NCI-H146 treated with DMSO at 0.1 percent for 48 hours (cell line): ENCODE measurements at regions not wholly inside any gene's neighbourhood (a gene's known extent, or its start where the extent isn't known, plus 50 kb on each side); places are given as distances from the start of the nearest gene placed in this dataset.

Experiments
- DNase-seq: peaks from one replicate; lab custom pipeline; 2025; ENCODE audit not compliant: unreplicated experiment; lab: John Stamatoyannopoulos, UW

DNA sequence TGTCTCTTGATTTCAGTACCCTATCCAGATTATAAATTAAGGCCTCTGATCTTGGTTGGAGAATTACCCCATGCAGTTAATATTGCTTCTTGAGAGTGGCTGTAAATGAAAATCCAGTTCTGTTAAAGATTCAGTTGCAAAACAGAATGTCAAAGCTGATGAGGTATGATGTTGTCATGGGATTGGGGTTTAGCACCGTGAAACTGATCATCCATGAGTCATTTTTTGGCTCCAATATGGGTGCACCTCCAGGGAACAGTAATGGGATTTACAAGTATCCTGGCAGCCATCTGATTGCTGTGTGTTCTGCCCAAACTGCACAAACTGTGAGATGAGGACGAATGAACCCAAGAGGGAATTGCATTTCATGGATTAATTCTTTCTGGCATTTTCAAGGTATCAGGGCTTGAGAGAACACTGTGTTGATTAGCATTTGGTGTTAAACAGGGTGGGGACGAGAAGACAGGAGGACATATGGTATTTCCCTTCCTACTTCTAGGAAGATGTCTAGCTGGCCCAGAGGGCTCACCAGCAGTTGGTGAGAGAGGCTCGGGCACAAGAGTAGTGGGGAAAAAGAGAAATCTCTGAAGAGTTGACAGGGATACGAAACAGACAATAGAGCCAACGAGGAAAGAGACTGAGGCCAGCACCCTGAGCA, 214.7 kb downstream of the GAS1 start:
- no peak for DNase-seq

DNA sequence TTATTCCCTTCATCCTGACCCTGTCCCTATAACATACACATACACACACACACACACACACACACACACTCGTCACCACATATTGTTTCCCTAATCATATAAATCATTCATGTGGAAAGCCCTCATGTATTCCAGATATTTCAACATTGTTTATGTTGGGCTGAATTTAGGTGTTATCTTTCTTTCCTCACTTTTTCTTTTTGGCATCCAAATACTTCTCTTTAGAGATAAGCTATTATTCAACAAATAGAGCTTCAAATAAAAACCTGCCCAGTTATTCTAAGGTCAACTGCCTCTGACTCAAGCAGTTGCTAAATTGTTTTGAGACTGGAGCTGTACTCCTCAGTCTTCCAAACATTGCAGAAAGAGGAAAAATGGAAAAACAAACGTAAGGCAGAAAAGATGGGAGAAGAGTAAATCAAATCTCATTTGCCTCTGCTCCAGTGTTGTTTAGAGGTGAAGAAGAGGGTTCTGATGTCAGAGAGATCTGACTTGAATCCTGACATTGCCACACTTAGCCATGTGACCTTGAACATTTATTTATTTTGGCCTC, 215.7 kb downstream of the GAS1 start:
- no peak for DNase-seq

DNA sequence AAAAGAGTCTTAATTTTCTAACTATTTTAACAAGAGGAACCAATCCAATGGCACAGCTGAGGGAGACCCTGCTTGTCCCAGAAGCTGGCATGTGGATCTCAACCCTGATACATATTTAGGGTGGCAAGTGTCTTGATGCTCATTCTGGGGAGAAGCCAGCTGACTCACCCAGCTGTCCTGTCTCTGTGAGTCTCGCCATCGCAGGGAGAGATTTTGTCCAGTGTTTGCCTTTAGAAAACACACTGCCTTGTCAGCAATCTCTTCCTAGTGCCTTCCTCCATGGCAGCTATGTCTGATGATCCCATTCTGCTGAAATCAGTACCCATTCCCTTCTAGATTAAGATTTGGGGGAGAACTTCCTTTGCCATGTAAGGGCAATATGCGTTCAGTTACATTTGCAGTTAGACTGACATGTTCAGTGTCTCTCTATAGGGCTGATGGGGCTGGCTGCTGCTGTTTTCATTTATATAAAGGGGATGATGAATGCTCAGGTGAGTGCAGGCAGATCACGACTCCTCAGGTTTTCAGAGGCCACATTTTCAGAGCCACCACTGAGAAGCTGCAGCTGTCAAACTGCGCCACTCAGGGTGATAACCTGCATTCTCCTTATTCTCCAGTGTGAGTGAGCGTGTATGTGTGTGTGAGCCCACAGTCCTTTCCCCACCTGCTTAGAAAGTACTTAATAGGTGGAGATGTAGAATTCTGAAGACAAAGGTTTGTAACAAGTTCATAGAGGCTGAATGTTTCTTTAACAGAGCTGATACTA, 217.0 kb downstream of the GAS1 start:
- no peak for DNase-seq

DNA sequence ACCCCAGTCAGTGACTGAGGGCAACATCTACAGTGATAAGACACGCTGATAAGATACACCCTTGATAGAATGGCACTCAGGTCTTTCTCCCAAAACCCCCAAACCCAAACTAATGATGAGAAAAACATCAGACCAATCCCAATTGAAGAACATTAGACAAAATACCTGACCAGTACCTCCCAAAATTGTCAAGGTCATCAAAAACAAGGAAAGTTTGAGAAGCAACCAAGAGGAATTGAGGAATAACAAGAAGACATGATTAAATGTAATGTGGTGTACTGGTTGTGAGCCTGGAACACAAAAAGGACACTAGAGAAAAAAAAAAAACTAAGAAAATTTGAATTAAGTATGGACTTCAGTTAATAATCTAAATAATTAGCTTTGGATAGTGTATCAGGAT, 222.8 kb downstream of the GAS1 start:
- DNase-seq: no peak

DNA sequence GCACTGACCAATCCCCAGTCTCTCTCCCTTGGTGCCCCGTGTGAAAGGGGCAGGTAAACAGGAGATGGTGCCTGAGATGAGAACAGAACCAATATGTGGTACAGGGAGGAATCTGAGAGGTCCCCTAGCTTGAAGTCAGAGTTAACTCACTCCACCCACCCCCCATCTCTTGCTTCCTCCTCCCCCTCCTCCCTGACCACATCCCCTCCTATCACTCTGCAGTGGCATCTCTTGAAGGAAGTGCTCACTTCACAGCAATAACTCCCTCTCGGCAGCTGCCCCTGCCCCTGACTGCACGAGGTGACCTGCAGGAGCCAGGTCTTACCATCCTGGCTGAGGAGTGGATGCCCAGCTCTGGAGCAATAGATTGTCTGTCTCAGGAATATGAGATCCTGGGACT, 224.0 kb downstream of the GAS1 start:
- no peak for DNase-seq

DNA sequence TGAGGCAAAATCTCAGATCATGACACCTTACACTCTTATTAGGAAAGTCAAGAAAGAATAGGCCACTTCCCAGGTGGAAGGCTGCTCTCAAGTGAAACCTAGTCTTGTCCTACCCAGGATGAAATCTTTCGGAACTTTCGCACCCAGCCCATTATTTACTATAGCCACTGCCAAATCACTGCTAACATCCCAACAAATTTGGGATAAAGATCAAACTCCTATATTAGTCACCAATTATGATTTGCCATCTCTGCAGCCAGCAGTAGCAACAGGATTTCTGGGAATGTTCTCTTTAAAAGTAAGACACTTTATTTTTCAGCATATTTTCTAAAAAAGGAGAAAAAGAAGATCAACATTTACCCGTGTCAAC, 224.6 kb downstream of the GAS1 start:
- no peak for DNase-seq

DNA sequence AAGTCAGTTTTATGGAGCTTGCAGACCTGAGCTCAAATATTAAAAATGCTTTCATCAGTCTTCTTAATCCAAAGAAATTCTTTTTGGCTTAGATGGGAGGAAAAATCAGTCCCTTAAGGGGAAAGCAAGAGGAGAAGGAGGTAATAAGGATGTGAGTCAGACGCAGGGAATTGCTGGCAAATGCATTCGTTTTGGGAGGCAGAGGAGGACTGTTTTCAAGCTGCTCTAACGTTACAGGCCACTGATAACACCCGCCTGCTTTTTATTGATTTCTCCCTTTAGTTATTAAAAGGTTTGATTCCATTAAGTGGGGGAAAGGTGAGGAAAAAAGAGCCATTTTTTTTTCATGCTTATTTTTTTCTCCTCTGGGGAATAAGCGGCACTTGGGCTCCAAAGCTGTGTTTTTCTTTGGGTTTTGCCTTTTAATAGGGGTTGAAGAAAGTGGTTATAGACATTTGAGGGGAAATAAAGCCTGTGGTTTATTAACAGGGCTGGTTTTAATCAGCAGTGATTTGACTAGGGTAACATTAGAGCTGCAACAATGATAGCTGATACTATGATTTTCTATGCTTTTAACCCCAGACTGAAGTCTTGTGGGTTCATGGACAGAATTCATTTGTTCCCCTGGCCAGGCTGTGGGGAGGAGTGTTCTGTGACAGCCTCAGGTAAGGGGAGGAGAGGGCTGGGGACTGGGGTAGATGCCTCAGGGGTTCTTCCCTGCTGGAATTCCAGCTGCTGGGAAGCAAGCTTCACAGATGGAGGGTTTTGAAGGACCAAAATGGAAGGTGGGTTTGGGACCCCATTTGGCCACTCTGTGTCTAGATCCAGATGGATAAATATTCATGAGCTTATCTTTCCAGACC, 225.2 kb downstream of the GAS1 start:
- no peak for DNase-seq

DNA sequence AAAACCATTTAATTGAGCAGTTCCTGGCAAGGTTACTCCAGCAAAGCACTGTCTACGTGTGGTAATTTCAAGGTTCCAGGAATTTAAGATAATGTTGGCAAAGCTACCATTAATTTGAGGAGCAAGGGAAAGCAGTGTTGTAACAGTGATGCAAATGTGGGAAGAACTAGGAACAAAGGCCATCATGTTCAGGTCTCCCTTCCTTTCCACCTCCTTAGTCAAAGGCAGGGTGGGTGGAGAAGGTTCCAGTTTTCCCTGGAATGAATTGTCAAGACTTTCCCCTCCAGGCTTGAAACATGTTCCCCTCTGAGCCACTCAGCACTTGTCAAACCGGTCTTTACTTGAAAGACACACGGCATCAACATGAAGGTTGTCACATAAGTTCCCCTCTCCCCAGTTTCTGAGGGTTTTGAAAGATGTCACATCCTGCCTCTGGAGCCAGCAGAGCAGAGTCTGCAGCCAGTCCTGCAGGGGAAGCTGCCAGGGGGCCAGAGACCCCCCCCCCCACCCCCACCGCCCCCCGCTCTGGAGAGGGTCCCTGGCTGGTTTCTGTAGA, 226.0 kb downstream of the GAS1 start:
- DNase-seq: no peak

DNA sequence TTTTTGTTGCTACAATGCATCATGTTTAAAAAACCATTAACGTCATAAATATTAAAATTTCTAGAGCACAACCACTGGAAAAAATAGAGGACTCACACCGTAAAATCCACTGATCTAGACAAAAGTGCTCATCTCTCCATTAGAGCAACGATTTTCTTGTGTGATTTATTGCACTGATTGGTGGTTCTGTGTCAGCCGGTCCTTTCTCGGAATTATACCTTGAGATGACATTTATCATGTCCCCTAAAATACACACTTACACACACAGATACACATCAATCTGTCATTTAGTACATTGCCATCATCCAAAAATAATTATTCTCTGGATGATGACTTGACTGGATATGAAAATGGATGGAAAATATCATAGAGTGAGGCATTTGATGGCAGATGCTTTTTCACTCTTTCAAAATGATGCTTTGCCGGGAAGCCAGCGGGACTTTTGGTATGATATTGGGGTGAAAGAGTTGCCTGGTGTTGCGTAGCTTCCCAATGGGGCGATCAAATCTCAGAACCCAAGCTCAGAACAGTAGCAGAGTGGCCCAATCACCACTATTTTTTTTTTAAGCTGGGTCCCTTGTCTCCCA, 226.6 kb downstream of the GAS1 start:
- no peak for DNase-seq

DNA sequence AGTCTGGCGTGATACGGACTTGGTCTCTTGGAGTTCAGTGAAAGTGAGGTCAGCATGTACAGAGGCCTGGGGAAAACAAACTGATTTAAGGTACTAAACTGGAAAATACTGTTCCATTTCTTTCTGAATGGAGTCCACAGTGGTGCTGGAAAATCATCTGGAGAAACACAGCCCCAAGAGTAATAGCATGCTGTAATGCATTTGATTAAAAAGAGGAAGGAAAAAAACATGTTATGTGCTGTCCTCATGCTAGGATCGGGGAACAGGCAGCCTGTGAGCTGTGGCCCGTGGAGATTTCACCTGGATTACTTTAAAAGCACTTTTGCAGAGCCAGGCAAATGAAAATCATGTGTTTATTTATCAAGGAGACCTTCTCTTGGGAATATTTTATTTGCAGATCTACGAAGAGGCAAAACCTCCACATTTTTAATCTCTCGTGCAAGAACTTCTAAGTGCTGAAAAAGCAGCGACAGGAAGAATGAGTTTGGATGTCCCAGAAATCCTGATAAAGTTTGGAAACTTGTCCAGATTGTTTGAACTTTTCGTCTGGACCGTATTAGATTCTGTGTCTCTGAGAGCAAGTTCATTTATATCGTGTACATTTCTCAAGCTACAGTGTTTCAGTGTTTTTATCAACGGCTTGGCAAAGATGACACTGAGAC, 228.8 kb downstream of the GAS1 start:
- no peak for DNase-seq

DNA sequence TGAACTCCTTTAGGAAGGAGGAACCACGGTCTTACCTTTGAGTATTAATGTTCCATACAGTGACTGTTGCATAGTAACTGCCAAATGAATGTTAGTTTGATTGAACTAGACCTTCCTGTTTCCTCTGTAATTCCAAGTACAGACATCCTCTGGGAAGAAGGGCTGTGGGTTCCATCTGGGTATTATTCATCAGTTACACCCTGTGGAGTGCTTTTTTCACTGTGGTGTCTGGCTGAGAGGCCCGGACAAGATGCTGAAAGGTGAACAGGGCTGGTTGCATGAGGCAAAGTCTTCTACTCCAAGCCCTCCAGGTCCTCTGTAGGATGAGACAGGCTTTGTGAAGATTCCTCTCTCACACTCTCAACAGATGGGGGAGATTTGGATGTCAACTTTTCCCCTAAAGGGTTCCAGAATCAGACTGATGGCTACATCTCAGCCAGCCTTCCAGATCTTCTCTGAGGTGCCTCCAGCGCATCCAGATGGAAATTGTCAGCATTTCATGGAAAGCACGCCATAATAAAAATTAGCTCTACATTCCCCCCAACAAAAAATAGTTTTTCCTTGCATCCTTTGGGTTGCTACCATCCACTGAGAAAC, 230.9 kb downstream of the GAS1 start:
- DNase-seq: no peak

DNA sequence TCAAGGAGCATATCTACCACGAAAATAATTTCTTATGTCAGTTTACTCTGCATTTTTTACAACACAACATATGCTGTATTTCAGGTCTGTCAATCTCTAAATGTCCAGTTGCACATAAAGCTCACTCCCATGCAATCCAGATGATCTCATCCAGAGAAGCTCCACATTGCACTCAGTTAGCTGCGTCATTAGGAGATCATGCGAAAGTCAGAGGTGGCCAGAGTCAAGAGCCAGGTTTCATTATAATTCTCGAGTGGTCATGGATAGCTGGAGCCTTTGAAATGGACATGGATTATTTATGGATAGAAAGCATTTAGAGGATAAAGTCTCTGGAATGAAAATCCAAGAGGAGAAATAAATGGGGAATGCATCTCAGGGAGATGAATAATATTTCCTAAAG, 232.3 kb downstream of the GAS1 start:
- DNase-seq: no peak

DNA sequence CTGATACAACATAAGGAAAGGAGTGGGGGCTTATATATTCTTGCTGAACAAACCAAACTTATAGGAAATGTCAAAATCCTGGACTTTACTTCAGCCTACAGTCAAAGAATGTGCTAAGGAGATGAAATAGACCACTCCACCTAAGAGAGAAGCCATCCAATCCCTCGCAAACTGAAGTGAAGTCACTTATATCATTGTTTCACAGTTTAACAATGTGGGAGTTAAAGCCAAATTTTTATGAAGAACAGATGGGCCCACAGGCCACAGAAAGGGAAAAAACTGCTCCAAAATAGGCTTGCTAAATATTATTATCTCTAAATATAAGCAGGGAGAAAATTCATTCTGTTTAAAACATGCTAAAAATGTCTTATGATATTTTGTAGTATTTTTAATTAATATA, 233.3 kb downstream of the GAS1 start:
- DNase-seq: no peak

DNA sequence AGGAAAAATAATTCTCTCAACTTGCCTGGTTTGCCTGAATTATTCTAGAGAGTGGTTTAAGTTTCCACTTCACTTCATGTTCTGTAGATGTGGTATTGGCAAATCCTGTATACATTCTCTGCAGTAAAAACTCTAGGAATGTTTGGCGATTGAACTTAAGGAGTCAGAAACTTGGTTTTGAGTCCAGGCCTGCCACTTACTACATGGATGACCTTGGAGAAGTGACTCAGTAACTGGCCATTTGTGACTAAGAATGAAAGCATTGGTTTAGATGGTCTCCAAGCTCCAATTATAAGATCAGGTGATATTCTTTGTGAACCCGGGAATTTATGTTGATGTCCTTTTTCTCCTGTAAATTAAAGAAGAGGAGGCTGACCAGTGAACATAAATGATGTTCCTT, 233.8 kb downstream of the GAS1 start:
- DNase-seq: no peak

DNA sequence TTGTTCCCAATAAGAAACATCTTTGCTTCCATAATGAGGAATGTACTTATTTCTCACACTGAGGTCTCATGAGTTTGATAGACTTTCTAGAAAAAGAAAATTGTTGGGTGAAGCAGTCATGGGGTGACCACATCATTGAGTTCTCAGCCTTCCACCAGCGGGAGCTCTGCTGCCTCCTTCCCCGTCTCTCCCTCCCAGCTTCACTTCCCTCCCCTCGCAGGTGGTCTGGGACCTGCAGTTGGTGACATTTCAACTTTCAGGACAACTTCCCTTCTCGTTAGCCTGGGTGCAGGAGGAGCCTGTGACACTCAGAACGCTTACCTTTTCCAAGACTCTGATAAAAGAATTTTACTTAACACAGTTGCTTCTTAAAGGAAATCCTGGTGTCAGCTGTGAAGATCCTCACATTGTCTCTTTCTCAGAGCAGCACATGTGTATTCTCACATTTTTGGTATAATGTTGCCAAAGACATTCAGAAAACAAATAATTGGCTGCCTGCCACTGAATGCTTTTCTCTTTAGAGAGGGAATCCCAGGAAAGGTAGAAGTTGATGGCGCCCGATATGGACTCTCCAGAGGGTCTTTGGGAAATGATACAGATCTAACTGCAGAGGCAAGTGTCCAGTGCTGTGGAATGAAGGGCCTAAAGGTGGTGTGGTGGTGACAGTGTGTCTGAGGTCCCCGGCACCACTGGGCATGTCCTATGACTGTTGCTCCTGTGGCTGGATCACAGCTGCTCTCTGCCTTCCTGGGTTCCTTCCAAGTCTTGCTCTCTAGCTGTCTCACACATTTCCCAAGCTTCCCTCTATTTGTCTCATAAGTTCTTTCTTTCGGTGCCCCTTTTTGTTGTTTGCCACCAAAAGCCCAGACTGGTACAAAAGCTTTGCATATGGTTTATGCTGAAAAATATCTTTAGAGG, 238.1 kb downstream of the GAS1 start:
- DNase-seq: no peak

DNA sequence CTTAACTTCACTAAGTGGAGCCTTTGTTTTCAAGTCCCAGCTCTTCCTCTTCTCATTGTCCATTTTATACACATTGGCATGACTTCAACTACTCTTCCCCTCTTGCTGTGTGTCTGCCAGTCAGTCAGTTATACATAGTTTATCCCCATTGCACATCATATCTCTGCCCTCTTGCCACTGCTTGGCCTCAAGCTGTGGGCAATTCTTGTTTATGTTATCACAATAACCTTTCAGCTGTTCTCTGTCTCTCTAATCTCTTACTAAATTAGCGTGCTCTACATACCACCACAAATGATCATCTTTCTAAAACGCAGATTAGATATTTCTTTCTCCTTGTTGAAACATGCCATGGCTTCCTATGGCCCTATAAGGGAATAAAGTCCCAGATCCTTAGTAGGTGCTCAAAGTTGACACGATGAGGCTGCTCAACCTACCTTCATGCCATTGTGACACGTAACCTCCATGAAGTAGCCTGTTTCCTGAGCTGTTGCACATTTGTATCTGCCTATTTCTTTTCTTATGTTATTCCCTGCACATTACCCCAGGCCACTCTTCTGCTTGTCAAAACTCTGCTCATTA, 239.3 kb downstream of the GAS1 start:
- no peak for DNase-seq

DNA sequence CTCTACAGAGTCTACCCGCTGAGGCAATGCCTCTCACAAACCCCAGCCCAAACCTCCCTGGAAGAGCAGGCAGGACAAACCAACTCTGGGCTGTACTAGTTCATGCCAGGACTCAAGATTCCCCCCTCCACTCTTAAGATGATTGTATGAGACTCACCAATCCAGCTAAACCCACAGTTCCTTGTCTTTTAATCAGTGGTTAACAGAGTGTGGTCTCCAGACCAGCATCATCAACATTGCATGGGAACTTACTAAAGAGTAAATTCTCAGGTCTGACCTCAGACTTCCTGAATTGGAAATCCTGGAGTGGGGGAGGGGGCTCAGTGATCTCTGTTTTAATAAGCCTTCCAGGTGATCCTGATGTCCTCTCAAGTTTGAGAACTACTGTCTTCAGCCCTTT, 240.9 kb downstream of the GAS1 start:
- DNase-seq: no peak

DNA sequence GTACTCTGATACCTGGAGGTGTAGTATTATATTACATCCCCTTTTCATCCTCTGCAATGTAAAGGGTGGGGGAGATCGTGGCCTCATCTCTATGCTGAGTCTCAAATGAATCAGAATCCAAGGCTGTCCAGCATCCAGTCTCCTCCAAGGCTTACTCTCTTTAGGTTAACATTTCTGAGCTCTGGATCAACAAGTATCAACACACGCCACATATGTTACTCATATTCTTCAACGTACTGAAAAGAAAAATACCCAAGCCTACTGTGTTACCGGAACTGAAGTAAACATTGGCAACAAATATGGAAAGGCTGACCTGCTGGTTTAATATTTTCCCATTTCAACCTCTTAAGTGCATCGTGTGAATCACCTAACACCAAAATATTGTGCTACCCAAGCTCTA, 241.8 kb downstream of the GAS1 start:
- DNase-seq: no peak

DNA sequence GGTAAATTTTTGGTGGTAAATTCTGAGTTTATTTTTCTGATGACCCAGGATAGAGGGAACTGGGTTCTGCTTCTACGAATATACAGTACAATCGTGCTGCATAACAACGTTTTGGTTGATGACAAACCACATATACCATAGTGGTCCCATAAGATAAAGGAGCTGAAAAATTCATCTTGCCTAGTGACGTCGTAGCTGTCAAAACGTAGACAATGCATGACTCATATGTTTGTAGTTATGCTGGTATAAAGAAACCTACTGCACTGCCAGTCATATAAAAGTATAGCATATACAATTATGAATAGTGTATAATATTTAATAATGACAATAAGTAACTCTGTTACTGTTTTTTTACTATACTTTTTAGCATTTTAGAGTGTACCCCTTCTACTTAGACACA, 244.0 kb downstream of the GAS1 start:
- no peak for DNase-seq
